HG03280 (cell line): ENCODE measurements at regions not wholly inside any gene's neighbourhood (a gene's known extent, or its start where the extent isn't known, plus 50 kb on each side); places are given as distances from the start of the nearest gene placed in this dataset.

ENCODE experiments used
- ATAC-seq: cut with Tn5 transposase; IDR thresholded peaks from one replicate; pipeline ENCODE4 v1.9.1; 2021; ENCODE audit warnings: mild to moderate bottlenecking, moderate library complexity; ENCODE audit not compliant: unreplicated experiment

- no peak for ATAC-seq
Measured at GRCh38 chr18:45222180-45222579, 393.1 kb upstream of the SLC14A2 start.

DNA sequence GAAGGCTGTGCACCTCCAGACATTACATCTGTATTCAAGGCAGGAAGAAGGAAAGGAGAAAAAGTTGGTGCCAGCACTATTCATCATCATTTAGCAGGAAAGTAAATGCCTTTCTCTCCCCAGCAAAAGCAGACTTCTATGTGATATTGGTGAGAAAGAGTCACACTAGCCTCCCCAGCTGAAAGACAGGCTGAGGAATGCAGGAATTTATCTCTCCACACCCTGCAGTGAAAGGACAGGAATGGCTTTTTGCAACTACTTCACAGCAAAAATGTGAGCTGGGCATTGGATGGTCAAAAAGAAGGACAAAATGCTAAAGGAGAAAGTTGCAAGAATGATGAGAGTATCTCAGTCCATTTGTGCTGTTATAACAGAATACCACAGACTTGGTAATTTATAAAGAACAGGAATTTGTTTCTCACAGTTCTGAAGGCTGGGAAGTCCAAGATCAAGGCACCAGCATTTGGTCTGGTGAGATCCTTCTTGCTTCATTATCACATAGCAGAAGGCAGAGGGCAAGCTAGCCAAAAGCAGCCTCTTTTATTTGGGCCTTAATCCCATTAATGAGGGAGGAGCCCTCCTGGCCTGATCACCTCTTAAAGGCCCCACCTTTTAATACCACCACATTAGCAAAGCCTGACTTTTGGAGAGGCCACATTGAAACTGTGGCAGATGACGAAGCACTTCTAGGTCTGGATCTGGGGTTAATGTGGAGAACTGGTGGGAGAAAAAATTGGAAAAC, 388.1 kb upstream of the SLC14A2 start:
- ATAC-seq: no peak

- ATAC-seq: no peak
Measured at GRCh38 chr18:45228796-45229388, 386.4 kb upstream of the SLC14A2 start.

DNA sequence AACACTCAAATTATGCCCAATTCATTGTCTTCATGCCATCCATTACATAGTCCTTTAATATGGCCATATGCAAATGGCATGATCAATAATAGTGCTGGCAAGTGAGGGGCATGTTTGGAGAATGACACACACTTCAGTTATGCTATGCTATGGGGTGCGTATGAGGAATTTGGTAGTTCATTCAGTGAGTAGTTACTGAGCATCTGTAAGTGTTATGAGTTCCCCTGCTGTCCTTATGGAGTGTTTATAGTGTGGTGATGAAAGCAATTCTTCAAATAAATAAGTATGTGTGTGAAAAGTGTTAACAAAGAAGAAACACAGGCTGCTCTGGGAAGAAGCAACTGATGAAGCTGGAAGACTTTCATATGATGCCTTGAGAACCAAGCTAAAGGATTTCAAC, 383.7 kb upstream of the SLC14A2 start:
- ATAC-seq: no peak

- no peak for ATAC-seq
Measured at GRCh38 chr18:45232061-45232460, 383.2 kb upstream of the SLC14A2 start.

DNA sequence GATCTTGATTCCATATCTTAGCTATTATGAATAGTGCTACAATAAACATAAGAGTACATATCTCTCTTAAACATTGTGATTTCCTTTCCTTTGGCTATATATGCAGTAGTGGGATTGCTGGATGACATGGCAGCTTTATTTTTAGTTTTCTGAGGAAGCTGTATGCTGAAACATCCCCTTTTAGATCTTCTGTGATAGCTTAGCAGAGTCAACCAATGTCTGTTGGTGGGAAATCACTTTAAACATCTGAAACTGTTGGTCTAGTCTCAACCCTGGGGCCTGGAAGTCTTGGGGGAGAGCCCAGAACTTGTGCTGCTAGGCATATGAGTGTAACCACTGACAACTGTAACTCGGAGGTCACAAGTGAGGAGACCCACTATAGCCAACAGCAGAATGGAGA, 378.6 kb upstream of the SLC14A2 start:
- no peak for ATAC-seq

- no peak for ATAC-seq
Measured at GRCh38 chr18:45237343-45238098, 377.8 kb upstream of the SLC14A2 start.

DNA sequence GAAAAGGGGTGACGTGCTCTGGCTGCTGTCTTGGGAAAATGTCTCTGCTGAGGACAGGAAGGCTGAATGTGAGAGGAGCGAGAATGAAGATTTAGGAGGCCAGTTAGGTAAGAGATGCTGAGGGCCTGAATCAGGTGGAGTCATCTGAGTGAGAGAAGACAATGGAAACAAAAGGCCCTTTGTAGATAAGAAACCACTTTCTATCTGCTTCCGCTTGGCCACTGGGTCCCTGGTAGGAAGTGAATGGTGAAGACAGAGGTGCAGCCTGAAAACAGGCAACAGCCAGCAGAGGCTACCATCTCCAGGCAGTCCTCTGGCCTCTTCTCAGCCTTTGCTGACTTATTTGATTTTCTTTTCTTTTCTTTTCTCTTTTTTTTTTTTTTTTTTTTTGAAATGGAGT, 374.0 kb upstream of the SLC14A2 start:
- no peak for ATAC-seq

DNA sequence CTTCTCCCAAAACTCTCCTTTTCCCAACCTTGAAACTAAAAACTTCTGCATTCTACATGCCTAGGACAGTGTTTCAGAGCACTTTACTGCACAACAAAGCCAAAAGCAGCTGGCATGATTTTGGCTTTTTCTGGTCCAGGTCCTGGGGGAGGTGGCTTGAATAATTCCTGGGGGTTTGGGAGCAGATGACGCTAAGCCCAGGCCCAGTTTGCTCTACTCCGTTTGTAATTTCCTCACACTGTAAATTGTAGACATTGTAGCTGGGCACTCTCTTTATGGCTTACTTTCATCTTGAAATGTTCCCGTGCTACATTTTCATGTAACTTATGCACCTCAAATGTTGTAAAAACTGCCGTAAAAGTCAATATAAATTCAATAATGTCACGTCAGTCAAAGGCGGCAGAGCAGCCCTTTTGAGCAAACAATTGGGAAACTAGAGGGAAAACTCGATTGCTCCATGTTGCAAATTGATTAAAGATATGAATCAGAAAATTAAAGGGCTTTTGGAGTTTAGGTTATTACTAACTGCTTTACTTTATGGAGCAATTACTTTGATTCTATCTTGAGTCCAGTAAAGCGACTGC, 373.2 kb upstream of the SLC14A2 start:
- no peak for ATAC-seq

GRCh38 chr18:45243340-45244110, 371.8 kb upstream of the SLC14A2 start:
- no peak for ATAC-seq

DNA sequence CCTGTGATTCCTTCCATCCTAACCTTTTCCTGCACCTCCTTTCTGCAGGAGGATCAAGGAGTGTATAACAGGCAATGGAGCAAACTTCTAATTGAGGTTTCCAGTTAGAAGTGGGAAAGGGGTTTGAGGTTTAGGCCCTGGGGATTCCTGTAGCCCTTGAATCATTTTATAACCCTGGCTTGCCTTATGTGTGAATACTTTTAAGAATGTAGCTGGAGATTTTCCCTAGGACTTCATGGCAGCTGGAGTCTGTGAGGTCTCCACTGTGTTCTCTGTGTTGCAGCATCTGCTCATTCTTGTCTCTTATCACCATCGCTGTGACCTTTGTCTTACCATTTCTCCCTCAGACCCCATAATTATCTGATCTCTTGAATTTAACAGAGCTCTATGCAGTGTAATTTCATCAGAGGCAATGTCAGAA, 370.2 kb upstream of the SLC14A2 start:
- ATAC-seq: no peak

DNA sequence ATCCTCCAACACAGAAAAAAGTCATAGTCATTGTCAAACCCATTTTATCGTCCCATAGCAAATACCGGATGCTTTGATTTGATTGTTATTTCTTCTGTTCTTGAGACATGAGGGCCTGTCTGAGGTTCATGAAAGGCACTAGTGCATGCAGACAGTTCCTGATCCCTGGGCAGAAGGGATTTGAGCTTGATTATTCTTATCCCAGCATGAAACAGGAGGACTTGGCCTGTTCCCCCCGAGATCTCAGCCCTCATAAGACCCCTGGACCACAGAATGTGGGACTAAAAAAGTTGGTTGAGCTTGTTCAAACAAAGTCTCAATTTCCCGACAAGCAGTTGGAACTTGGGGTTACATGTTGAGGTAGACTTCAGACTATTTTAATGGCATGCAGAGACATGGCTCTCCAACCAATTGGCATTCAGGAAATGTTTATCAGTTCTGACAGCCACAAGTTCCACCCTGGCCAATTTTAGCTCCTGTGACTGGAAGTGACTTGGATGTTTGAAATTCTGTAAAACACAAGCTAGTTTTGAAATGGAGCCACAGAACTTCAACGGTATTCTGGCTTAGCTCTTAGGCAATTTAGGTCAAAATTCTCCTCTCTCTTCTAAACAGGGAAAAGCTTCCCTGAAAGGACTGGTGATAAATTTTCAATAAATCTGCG, 366.9 kb upstream of the SLC14A2 start:
- no peak for ATAC-seq

DNA sequence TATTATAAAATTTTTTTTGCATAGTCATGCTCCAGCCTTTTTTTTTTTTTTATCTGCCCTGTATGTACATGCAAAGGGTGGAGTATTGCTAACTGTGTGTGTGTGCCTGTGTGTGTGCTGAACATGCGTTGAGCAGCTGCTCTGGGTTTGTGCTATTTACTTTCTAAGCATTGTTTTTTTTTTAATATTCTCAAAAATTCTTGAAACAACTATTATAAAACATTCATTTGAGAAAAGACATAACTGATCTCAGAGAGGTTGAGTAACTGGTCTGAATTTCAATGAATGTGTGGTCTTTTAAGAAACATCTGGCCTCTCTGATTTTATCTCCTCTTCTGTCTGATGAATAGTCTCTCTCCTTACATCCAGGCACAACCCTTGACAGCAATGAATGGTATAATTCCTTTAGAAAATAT, 366.0 kb upstream of the SLC14A2 start:
- no peak for ATAC-seq

GRCh38 chr18:45250479-45250878, 364.8 kb upstream of the SLC14A2 start:
- ATAC-seq: no peak

DNA sequence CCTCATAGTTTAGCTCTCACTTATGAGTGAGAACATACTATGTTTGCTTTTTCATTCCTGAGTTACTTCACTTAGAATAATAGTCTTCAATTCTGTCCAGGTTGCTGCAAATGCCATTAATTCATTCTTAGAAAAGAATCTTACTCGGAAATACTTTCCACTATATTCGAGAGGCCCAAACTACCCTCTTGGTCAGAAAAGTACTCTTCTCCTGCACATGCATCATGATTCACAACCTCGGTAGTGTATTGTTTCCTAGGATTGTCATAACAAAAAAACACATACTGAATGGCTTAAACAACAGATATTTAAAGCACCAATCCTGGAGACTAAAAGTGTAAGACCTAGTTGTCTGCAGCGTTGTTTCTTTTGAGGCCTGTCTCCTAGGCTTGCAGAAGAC, 364.0 kb upstream of the SLC14A2 start:
- ATAC-seq: no peak

DNA sequence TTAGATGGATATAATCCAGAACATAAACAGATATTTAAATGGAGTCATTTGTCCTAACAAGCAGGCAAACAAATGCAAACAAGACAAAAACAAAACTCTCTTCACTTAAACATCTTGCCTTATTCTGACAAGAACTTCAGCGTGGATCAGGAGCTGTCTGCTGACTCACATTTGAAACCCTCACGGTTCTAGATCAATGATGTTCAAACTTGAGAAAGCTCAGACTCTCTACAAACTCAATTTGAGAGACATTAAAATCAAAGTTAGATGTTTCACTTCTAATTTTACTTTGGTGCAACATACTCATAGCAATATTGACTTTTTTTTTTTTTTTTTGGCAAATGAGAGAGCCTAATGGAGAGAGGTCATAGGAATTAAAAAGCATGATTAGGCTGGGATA, 362.8 kb upstream of the SLC14A2 start:
- no peak for ATAC-seq

DNA sequence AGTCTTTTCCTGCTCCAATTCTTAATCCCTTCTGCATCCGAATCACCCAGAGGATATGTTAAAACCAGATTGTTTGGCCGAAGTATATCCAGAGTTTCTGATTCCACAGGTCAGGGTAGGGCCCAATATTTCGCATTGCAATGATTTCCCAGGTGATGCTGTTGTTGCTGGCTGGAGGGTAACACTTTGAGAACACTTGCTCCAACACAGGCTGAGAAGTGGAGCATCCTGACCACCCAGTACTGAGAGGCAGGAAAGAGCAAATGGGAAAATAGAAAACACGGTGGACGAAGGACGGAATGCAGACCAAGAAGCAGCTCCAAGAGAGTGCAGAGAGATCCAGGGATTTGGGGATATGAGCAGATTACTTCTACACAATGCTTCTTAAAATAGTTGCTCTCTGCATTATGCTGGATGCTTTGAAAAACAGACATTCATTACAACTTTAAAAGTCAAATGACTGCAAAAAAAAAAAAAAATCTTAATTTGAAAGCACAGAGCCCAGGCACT, 362.2 kb upstream of the SLC14A2 start:
- no peak for ATAC-seq

DNA sequence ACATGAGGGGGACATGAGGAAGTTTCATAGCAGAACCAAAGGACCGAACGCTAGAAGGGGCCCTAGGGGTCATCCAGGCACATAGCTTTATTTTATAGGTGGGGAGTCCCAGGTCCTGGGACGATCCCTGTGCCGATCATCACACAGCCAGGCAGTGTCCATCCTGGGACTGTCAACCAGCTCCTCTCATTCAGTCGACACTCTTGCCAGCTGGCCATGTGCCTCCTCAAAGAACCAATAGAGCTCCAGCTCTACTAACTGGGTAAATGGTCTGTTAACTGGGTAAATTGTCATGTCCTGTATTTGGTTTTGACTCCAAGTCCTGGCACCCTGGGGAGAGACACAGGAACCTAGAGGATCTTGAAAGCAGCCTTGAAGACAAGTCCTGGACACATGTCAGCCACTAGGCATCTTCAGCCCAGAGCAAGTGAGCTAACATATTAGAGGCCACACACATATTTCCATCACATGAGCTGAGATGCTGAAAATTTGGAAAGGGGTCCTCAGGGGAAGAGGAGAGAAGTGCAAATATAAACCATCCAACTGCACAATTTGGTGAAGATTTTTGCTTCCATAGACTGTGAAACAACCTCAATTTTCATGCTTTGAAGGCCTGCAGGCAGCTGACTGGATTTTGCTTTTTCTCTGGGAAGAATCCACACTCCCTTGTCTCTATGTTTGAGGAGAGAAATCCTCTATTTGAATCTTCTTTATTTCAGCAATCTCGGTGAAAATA, 361.1 kb upstream of the SLC14A2 start:
- no peak for ATAC-seq

DNA sequence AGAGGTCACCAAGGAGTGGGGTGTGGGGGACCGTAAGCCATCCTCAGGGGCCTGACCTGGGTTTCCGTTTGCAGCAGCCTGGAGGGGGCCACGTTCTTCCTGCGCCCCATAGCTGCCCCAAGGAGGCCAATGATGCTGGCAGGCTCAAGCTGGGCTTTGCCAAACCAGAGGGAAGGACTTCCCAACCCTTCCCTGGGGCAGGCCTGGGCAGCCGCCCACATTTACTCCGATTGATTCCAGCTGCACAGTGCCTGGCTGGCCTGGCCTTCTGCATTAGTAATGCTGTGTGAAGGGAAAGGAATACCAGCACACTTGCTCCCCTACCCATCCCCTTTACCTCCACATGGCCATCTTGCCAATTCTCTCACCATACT, 360.6 kb upstream of the SLC14A2 start:
- ATAC-seq: no peak
